IgD-negative memory B cell (primary cell): ENCODE measurements at regions not wholly inside any gene's neighbourhood (a gene's known extent, or its start where the extent isn't known, plus 50 kb on each side); places are given as distances from the start of the nearest gene placed in this dataset.

Source experiments
- H3K27ac Mint-ChIP-seq, 3 donors: one replicate each; pipeline ENCODE4 v1.8.0; 2020 to 2022; ENCODE audit warnings: mild to moderate bottlenecking in 3 of 3, mixed read lengths in 3 of 3, moderate library complexity in 1 of 3
- H3K27me3 Mint-ChIP-seq: one replicate; pipeline ENCODE4 v1.8.0; 2021; ENCODE audit warnings: mixed read lengths
- H3K36me3 Mint-ChIP-seq: one replicate; pipeline ENCODE4 v1.8.0; 2020; ENCODE audit warnings: mild to moderate bottlenecking, mixed read lengths
- H3K4me1 Mint-ChIP-seq, 3 donors: one replicate each; pipeline ENCODE4 v1.8.0; 2020 to 2022; ENCODE audit warnings: mixed read lengths in 3 of 3, mild to moderate bottlenecking in 1 of 3
- H3K4me3 Mint-ChIP-seq, 4 donors: one replicate each; pipeline ENCODE4 v1.8.0; 2020 to 2022; ENCODE audit warnings: mild to moderate bottlenecking in 4 of 4, mixed read lengths in 4 of 4, moderate library complexity in 3 of 4
- H3K9me3 Mint-ChIP-seq, 3 donors: one replicate each; pipeline ENCODE4 v1.8.0; 2020 to 2021; ENCODE audit warnings: mixed read lengths in 3 of 3, mild to moderate bottlenecking in 1 of 3

GRCh38 chr2:185201063-185201462, 537.5 kb upstream of the FSIP2 start:
- Mint-ChIP-seq H3K36me3 (peaks cover 2% of the 10 kb centered on the region), H3K4me1 (no peaks in the 10 kb centered on the region), H3K9me3 (peaks cover 0 to 2% (median 0%) of the 10 kb centered on the region in 3 donors), H3K27ac (no peak overlapping the region), H3K27me3 (no peaks in the 10 kb centered on the region), H3K4me3 (no peak overlapping the region)

DNA sequence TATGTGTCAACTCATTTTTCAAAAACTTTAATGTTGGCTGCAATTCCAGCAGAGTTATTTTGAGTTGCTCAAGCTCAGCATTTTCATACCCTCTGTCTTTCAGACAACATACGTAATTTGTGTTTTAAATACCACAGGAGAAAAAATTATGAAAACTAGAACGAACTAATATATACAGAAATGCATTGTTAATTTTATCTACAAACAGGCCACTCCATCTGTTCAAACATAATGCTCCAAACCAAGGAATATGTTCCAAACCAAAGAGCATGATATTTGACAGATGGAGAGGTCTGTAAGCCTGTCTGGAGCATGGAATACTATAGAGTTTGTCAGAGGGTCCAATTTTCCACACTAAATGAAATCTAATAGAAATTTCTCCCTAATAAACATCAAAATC, 536.2 kb upstream of the FSIP2 start:
- no peaks in the 10 kb centered on the region for H3K27me3 Mint-ChIP-seq

GRCh38 chr2:185202945-185203528, 535.6 kb upstream of the FSIP2 start:
- H3K27ac Mint-ChIP-seq = no peak overlapping the region

More for the DNA sequence above, 536.2 kb upstream of the FSIP2 start:
- peaks cover 0 to 2% (median 0%) of the 10 kb centered on the region in 3 donors for H3K9me3 Mint-ChIP-seq
- no peaks in the 10 kb centered on the region for H3K4me1 Mint-ChIP-seq
- no peak overlapping the region for H3K27ac Mint-ChIP-seq
- H3K36me3 Mint-ChIP-seq = peaks cover 2% of the 10 kb centered on the region
- H3K4me3 Mint-ChIP-seq = no peak overlapping the region

DNA sequence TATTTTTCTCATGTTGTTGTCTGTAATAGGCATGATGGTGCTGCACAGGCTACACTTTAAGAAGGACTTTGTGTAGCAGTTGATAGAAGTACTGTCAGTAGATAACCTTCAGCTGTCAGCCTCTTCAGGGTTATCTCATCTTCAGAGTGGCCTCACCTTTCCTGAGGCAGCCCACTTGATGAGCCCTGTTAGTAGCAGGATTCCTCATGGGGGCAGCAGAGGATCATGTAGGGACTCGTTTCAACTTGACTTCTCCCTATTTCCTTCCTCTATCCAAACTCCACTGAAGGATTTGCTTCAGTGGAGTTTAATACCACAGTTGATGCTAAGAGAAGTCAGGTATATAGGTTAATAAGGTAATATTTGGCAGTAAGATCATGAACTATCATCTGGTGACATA, 530.3 kb upstream of the FSIP2 start:
- peaks cover 2% of the 10 kb centered on the region for H3K36me3 Mint-ChIP-seq
- H3K4me1 Mint-ChIP-seq = no peaks in the 10 kb centered on the region
- H3K9me3 Mint-ChIP-seq = peaks cover 0 to 4% (median 2%) of the 10 kb centered on the region in 3 donors
- no peak overlapping the region for H3K27ac Mint-ChIP-seq
- H3K27me3 Mint-ChIP-seq = no peaks in the 10 kb centered on the region
- H3K4me3 Mint-ChIP-seq = no peak overlapping the region

More at GRCh38 chr2:185202945-185203528, 535.6 kb upstream of the FSIP2 start:
- peaks cover 0 to 2% (median 0%) of the 10 kb centered on the region in 3 donors for H3K9me3 Mint-ChIP-seq
- no peaks in the 10 kb centered on the region for H3K27me3 Mint-ChIP-seq
- peaks cover 2% of the 10 kb centered on the region for H3K36me3 Mint-ChIP-seq
- H3K4me3 Mint-ChIP-seq = no peak overlapping the region
- H3K4me1 Mint-ChIP-seq = no peaks in the 10 kb centered on the region

GRCh38 chr2:185215497-185215896, 523.1 kb upstream of the FSIP2 start:
- no peaks in the 10 kb centered on the region for H3K36me3 Mint-ChIP-seq
- H3K4me1 Mint-ChIP-seq = no peaks in the 10 kb centered on the region
- peaks cover 0 to 2% (median 0%) of the 10 kb centered on the region in 3 donors for H3K9me3 Mint-ChIP-seq
- H3K27ac Mint-ChIP-seq = no peak overlapping the region
- H3K27me3 Mint-ChIP-seq = no peaks in the 10 kb centered on the region
- H3K4me3 Mint-ChIP-seq = no peak overlapping the region

DNA sequence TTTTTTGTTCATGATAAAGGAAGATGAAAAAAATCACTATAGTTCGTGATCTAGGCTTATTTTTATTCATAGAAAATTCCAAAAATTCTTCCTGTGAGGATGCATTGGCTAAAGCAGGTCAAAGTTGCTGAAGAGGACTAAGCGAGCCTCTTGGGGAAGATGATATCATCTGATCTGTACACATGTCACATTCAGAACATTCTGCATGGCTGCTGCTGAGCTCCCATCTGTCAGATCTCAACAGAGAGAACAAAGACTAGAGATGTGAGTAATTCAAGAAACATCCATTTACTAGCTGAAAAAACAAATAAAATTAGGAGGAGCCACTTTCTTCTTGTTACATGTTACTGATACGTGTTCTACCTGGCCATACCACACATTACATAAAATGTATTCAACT, 518.6 kb upstream of the FSIP2 start:
- no peak overlapping the region for H3K27ac Mint-ChIP-seq

GRCh38 chr2:185222311-185222710, 516.3 kb upstream of the FSIP2 start:
- no peak overlapping the region for H3K27ac Mint-ChIP-seq
- H3K36me3 Mint-ChIP-seq = no peaks in the 10 kb centered on the region
- H3K4me1 Mint-ChIP-seq = no peaks in the 10 kb centered on the region
- H3K9me3 Mint-ChIP-seq = no peaks in the 10 kb centered on the region
- no peaks in the 10 kb centered on the region for H3K27me3 Mint-ChIP-seq
- no peak overlapping the region for H3K4me3 Mint-ChIP-seq

More for the DNA sequence above, 518.6 kb upstream of the FSIP2 start:
- H3K4me1 Mint-ChIP-seq = no peaks in the 10 kb centered on the region
- H3K4me3 Mint-ChIP-seq = no peak overlapping the region
- H3K9me3 Mint-ChIP-seq = no peaks in the 10 kb centered on the region
- H3K36me3 Mint-ChIP-seq = no peaks in the 10 kb centered on the region
- H3K27me3 Mint-ChIP-seq = no peaks in the 10 kb centered on the region

GRCh38 chr2:185227391-185227790, 511.2 kb upstream of the FSIP2 start:
- no peak overlapping the region for H3K27ac Mint-ChIP-seq
- no peak overlapping the region for H3K4me3 Mint-ChIP-seq
- no peaks in the 10 kb centered on the region for H3K27me3 Mint-ChIP-seq
- no peaks in the 10 kb centered on the region for H3K4me1 Mint-ChIP-seq
- no peaks in the 10 kb centered on the region for H3K9me3 Mint-ChIP-seq
- H3K36me3 Mint-ChIP-seq = peaks cover 2% of the 10 kb centered on the region

DNA sequence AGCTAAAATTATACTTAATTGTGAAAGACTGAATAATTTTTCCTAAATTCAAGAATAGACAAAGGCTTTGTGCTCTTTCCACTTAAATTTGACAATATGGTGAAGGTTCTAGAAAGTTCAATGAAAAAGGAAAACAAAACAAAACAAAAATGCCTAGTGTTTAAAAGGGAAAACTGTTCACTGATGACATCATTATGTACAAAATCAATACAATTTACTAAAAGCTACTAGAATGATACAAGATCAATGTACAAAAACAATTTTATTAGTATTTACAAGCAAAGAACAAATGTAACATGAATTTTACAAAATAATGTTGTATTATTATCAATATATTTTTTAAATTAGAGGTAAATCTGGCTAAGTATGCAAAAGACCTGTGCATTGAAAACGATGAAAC, 499.1 kb upstream of the FSIP2 start:
- Mint-ChIP-seq H3K4me3 (no peak overlapping the region), H3K27ac (no peak overlapping the region), H3K27me3 (no peaks in the 10 kb centered on the region), H3K4me1 (no peaks in the 10 kb centered on the region), H3K36me3 (no peaks in the 10 kb centered on the region), H3K9me3 (peaks cover 0 to 7% (median 4%) of the 10 kb centered on the region in 3 donors)

GRCh38 chr2:185240796-185241195, 497.8 kb upstream of the FSIP2 start:
- Mint-ChIP-seq H3K36me3 (no peaks in the 10 kb centered on the region), H3K4me1 (no peaks in the 10 kb centered on the region), H3K27me3 (no peaks in the 10 kb centered on the region), H3K9me3 (peaks cover 0 to 10% (median 4%) of the 10 kb centered on the region in 3 donors), H3K27ac (no peak overlapping the region), H3K4me3 (no peak overlapping the region)

- Mint-ChIP-seq H3K4me1 (no peaks in the 10 kb centered on the region), H3K27me3 (no peaks in the 10 kb centered on the region), H3K4me3 (no peak overlapping the region), H3K9me3 (peaks cover 0 to 4% (median 4%) of the 10 kb centered on the region in 3 donors), H3K27ac (no peak overlapping the region), H3K36me3 (no peaks in the 10 kb centered on the region)
These were observed 497.0 kb upstream of the FSIP2 start for GRCh38 chr2:185241556-185241955.

GRCh38 chr2:185242462-185242861, 496.1 kb upstream of the FSIP2 start:
- Mint-ChIP-seq H3K9me3 (peaks cover 0 to 4% (median 0%) of the 10 kb centered on the region in 3 donors), H3K4me1 (no peaks in the 10 kb centered on the region), H3K27me3 (no peaks in the 10 kb centered on the region), H3K36me3 (no peaks in the 10 kb centered on the region), H3K4me3 (no peak overlapping the region), H3K27ac (no peak overlapping the region)

GRCh38 chr2:185245216-185245615, 493.4 kb upstream of the FSIP2 start:
- Mint-ChIP-seq H3K9me3 (peaks cover 0 to 4% (median 0%) of the 10 kb centered on the region in 3 donors), H3K27ac (peak overlapping the region in 1 of 3 donors; percentile 83), H3K4me3 (no peak overlapping the region), H3K27me3 (no peaks in the 10 kb centered on the region), H3K36me3 (no peaks in the 10 kb centered on the region), H3K4me1 (no peaks in the 10 kb centered on the region)

- H3K36me3 Mint-ChIP-seq = no peaks in the 10 kb centered on the region
- peaks cover 0 to 4% (median 0%) of the 10 kb centered on the region in 3 donors for H3K9me3 Mint-ChIP-seq
- H3K4me1 Mint-ChIP-seq = no peaks in the 10 kb centered on the region
- no peak overlapping the region for H3K27ac Mint-ChIP-seq
- no peaks in the 10 kb centered on the region for H3K27me3 Mint-ChIP-seq
- no peak overlapping the region for H3K4me3 Mint-ChIP-seq
These were observed 492.8 kb upstream of the FSIP2 start for GRCh38 chr2:185245806-185246205.

GRCh38 chr2:185246717-185247116, 491.9 kb upstream of the FSIP2 start:
- Mint-ChIP-seq H3K36me3 (no peaks in the 10 kb centered on the region), H3K4me3 (no peak overlapping the region), H3K9me3 (peaks cover 0 to 4% (median 0%) of the 10 kb centered on the region in 3 donors), H3K4me1 (no peaks in the 10 kb centered on the region), H3K27ac (no peak overlapping the region), H3K27me3 (no peaks in the 10 kb centered on the region)

DNA sequence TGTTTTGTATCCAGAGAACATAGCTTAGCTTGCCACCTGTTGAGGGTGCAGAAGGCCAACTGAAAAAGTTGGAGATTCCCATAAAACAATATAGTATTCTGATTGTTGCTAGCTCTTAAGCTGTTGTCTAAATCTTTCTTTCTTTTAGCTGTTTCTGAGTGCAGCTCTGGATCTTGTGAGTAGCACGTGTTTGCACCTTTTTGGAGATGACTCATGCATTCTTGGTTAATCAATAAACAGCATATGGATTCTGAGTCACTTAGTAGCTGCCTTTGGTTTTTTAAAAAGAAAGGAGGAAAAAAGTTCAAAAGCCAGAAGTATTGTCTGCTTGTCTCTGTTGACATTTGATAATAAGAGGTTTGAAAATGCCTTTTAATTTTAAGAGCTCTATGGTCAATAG, 483.0 kb upstream of the FSIP2 start:
- Mint-ChIP-seq H3K27me3 (no peaks in the 10 kb centered on the region), H3K4me1 (no peaks in the 10 kb centered on the region), H3K9me3 (peaks cover 0 to 3% (median 0%) of the 10 kb centered on the region in 3 donors), H3K4me3 (no peak overlapping the region), H3K27ac (no peak overlapping the region), H3K36me3 (no peaks in the 10 kb centered on the region)
